GM18520 (cell line): ENCODE measurements at regions not wholly inside any gene's neighbourhood (a gene's known extent, or its start where the extent isn't known, plus 50 kb on each side); places are given as distances from the start of the nearest gene placed in this dataset.

Experiments
- ATAC-seq: cut with Tn5 transposase; IDR thresholded peaks from one replicate; pipeline ENCODE4 v1.9.1; 2021; ENCODE audit not compliant: unreplicated experiment

DNA sequence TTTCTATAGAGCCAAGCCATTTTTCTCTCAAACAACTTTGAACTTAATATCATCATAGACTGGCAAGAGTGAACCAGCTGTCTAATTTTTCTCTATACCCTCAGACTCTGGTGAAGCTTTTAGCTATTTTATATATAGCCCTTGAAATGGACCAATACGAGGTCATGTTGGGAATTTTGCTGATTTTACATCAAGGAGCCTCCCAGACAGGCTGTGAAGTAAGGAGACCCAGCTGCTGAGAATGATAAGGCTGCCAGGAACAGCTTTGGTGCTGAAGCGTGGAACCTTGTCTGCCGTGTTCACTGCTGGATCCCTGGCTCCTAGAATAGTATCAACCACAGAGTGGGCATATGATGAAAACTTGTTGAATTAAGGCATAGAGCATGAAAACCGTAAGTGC lies 326.2 kb upstream of the NAV3 start:
- no peak for ATAC-seq

- no peak for ATAC-seq
These were observed 330.6 kb upstream of the NAV3 start for GRCh38 chr12:77500089-77500488.

DNA sequence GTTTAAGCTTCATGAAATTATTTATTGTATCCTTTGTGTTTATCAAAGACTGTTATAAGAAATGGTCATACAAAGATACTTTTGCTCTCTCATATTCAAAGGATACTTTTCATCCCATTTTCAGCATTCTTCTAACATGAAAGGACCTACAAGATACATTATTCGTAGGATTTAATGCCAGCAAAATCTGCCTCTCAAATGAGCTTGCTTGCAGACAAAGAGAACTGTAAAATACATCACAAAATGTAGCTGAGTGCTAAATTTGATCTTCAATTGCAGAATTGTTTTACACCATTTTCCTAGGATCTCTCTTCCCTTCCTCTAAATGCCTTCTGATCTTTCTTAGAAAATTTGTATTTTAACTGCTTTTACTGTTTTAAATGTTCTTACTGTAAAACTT lies 333.0 kb upstream of the NAV3 start:
- no peak for ATAC-seq

DNA sequence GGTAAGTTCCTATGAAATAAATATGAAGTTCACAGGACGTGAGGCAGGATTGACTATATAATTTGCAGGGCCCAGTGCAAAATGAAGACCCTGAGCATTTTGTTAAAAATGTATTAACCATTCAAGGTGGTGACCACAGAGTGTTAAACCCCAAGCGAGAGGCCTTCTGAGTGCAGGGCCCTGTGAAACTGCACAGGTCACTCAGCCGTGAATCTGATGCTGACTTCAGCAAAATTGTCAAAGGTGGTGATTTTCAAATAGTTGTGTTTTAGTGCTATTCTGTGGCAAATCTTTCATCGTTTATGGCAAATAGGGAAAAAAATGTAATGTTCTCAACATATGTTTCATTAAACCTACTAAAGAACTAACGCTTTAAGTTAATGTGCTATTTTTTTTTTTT lies 334.0 kb upstream of the NAV3 start:
- ATAC-seq = no peak

- no peak for ATAC-seq
These were observed 336.4 kb upstream of the NAV3 start for GRCh38 chr12:77494296-77494695.

- ATAC-seq = no peak
These were observed 337.2 kb upstream of the NAV3 start for GRCh38 chr12:77493302-77494168.

GRCh38 chr12:77492536-77492935 lies 338.2 kb upstream of the NAV3 start:
- ATAC-seq = no peak

GRCh38 chr12:77489331-77489970 lies 341.2 kb upstream of the NAV3 start:
- ATAC-seq = no peak

DNA sequence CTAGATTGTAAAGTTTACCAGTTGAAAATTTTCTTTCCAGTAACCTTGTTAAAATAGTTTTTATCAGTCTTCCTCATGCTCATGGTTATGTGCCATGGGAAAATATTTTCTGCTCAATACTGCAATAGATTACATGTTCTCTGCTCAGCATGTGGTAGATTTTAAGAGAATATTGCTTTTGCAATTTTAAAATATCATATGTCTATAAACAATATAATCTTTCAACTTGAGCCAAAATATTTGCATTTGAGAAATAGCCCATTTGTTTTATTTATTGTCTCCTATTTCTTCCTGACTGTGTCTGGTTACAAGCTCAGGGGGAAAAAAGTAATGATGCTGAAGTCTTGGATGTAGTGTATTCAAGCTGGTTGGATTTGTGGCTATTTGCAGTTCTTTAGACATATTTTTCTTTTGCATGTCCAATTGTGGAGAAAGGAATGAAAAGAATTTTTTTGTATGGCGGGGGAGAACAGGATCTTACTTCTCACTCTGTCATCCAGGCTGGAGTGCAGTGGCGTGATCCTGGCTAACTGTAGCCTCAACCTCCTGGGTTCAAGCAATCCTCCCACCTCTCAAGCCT lies 342.6 kb upstream of the NAV3 start:
- ATAC-seq = no peak

GRCh38 chr12:77486872-77487271 lies 343.8 kb upstream of the NAV3 start:
- no peak for ATAC-seq

DNA sequence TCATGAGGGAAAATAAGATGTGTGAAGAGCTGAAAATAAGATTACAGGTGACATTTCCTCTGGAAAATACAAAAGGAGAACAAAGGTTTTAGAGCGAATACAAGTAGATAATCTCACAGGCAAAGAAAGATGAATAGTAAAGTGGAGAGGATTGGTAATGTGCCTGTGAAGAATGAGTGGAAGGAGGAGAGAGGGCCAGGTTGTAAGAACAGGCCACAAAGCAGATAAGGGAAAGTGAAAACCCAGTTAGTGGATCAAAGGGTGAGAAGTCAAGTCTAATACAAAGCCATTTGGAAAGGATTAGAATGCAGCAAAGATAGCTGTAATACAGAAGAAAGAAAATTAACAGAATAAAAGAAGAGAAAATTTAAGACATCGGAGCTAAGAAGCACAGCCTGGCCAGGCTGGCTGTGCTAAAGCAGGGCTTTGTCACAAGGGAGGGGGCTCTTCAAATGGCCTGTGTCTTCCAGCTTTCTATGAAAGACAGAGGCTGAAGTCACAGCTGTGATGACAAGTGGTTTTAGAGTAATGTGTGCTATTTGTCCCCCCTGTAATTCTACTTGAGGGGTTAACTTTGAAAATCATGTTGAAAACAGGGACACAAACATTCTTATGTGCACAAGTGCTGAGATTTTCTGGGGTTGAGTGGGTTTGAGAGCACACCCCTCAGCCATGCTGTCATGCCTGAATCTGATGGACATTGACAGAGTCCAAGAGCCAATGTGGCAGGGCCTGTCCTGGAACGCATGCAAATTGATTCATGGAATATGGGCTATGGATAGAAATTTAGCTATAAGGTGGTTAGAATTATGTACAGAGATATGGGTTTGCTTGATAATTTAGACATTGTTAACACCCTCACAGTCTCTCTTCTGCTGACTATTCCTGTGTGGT lies 344.5 kb upstream of the NAV3 start:
- ATAC-seq = no peak

DNA sequence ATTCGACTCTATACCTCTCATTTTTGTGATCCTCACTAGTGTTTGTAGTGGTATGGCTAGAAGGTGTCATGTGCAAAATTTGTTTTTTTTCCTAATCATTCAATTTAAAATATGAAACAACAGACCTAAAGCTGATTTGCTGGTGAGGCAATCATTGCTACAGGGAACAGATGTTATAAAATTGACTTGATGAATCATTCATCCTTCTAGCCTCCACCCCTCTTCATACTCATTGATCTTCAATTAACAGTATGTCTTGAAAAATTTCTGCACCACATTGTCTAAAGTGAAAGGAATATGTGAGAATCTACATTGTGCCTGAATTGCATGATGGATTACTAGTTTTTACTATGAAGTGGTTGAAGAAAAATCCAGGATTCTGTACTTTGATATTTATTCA lies 349.0 kb upstream of the NAV3 start:
- no peak for ATAC-seq

DNA sequence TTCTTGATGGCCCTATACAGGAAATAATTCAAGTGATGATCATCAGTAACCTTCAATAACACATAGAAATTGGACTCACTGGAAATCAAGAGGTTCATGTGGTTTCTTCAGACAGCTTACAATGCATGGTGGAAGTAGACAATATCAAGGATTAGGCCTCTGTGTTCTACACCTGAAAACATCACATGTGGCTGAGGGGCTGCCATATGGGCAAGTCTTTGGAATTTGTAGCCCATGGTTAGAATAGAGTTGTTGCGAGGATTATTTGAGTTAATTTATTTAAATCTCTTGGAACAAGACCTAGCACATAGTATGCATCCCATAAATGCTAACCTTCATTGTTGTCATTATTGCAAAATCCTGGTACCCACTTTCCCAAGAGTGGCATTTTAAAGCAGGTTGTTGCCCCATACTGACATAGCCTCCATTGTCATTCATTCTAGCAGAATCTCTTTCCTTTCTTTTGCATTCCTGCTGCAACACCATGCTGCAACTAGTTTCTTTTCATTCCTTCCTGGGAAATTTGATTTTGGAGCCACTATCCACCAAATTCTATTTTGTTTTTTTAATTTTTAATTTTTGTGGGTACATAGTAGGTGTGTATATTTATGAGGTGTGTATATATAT lies 352.7 kb upstream of the NAV3 start:
- no peak for ATAC-seq

DNA sequence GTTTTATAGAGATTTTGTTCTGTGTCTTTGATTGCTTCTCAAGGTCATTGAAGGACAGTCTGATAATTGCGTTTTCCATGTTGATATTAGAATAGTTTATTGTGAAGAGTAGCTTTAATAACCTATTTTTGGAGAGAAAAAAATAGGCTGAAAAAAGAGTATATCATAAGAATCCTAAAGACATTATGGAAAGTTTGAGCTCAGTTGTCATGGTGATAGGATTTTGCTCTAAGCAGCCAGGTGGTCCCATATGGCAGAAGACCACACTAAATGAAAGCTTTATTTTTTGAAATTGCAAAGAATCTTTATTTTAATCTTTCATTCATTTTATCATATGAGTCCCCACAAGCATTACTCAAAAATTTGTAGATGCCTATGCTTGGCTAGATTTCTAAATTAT lies 358.9 kb upstream of the NAV3 start:
- ATAC-seq = no peak

GRCh38 chr12:77469578-77470333 lies 360.9 kb upstream of the NAV3 start:
- ATAC-seq = no peak

DNA sequence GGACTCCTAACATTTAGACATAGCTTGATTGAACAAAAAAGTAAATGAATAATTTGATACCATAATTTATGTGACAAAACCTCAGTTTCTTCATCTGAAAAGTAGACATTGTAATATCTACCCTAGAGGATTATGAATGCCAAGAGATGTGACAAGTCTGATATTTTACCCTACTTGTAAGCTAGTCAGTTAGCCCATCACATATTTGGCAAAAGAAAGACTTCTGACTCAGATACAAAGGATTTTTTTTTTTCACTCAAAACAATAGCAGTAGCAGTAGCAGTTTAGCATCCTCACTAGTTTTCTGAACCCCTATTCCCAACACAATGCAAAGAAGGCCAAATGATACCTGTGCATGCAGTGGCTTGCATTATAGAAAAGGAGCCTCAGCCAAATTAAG lies 377.3 kb upstream of the E2F7 start:
- ATAC-seq = no peak

DNA sequence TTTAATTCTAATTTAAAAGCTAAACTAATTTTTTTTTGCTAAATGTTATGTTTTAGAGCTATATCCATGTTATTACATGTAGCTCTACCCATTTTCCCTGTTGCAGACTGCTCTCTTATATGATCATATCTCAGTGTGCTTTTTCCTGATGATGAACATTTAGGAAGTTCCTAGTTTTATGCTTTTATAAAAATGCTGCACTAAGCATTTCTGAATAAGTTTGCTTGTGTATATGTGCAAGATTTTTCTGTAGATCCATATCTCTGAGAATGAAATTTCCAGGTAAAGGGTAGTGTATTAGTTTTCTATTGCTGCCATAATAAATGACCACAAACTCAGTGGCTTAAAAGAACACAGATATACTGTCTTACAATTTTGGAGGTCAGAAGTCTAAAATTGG lies 374.4 kb upstream of the E2F7 start:
- ATAC-seq = no peak

DNA sequence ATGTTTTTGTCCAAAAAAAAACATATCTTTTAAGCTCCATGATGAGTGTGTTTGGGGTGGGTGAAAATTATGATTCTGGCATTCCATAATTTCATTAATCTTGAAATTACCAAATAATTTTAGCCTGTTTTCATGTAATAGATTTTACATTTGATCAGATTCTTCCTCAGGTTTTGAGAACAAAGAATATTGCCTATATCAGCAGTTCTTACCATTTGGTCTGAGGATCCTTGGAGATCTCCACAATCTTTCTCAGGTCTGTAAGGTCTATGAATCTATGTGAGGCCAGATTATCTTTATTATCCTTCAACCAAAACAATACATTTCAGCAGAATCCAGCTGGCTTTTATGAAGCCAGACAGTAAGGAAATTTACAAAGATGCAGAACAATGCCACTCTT lies 373.3 kb upstream of the E2F7 start:
- no peak for ATAC-seq

GRCh38 chr12:77437206-77437605 lies 371.8 kb upstream of the E2F7 start:
- ATAC-seq = no peak

DNA sequence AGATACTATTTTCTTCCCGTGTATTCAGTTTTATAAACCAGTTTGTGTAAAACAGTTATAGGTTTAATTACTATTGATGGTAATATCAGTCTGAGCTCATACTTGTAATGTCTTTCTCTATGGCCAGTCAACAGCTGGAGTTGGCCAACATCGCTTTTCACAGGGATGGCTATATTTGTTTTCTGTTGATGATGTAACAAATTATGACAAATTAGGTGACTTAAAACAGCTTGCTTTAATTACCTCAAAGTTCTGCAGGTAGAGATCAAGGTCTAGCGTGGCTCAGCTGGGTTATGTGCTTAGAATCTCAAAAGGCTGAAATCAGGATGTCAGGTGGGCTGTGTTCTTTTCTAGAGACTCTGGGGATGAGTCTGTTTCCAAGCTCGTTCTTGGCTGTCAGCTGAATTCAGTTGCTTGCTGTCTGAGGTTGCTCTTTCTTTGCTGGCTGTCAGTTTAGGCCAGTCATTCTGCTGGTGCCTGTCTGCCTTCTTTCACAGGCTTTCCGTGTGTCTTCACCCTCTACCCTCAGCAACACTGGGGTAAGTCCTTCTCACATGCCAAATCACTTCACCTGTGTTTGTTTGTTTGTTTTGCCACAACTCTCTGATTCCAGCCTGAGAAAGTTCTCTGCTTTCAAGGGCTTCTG lies 370.2 kb upstream of the E2F7 start:
- ATAC-seq = no peak
